Right hindlimb (tissue), 1 donor: ENCODE measurements at regions not wholly inside any gene's neighbourhood (a gene's known extent, or its start where the extent isn't known, plus 50 kb on each side); places are given as distances from the start of the nearest gene placed in this dataset.

Experiments
- DNase-seq: peaks from one replicate; pipeline ENCODE4 v3.0.0-alpha.2; 2018

DNA sequence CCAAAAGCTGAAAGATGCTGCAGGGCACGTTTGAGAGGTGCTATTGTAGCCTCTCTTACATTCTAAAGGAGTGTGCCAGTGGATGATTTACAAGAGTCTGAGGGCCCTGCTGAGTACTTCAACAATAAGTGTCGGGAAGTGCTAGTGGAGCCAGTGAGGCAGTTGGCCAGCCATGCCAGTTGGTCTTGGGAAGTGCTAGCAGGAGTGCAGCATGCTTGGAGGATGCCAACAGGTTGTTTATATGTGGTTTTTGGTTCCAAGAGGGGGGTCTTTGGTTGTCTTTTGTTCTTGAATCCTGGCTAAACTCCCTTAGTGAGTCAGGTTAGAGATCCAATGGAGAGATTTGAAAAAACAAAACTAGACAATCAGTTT lies 335.3 kb downstream of the PABPC4L start:
- DNase-seq = no peak

DNA sequence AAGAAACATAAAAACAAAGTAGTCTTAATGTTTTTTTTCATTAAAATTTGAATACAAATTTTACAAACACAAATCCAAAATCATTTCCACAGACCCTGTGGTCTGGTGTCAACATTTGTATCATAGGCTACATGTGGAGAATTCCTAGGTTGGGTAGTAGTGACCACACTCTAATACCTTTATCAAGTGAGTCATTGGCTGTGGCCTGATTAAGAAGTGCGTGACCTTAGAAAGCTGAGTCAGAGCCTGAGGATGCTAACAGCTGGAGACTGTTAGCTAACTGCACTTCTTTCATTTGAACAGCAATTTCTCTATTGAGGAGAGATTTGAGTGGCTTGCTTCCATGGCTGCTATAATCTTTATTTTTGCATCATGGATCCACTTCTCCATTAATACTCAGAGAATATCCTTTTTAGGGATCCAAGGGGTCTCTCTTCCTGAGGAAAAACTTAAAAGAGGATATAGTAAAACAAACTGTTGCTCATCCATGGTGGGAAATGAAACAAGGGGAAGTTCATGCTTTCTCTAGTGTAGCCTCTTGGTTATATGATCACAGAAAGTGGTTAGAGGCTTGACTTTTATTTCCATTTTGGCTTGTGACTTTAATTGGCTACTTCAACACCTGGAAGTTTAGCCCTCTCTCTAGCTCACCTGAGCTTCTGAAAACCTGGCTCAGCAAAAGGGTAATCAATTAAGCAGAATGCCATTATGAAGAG lies 335.8 kb downstream of the PABPC4L start:
- no peak for DNase-seq

- no peak for DNase-seq
These were observed 338.4 kb downstream of the PABPC4L start for GRCh38 chr4:133863153-133863552.

- DNase-seq = no peak
These were observed 344.7 kb downstream of the PABPC4L start for GRCh38 chr4:133856731-133857355.

- no peak for DNase-seq
These were observed 346.6 kb downstream of the PABPC4L start for GRCh38 chr4:133855001-133855400.

DNA sequence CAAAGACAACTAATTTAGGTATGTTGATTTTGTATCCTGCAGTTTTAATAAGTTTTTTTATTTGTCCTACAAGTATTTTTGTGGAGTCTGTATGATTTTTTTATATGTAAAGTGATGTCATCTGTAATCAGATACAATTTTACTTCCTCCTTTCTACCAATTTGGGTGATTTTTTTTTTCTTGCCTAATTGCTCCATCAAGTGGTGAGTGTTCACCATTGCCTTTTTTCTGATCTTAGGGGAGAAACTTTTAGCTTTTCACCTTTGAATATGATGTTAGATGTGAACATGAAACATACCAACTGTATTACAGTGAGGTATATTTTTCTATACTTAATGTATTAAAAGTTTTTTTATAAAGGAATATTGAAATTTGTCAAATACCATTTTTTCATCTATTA lies 362.3 kb downstream of the PABPC4L start:
- no peak for DNase-seq

- no peak for DNase-seq
These were observed 378.4 kb downstream of the PABPC4L start for GRCh38 chr4:133823177-133823576.

DNA sequence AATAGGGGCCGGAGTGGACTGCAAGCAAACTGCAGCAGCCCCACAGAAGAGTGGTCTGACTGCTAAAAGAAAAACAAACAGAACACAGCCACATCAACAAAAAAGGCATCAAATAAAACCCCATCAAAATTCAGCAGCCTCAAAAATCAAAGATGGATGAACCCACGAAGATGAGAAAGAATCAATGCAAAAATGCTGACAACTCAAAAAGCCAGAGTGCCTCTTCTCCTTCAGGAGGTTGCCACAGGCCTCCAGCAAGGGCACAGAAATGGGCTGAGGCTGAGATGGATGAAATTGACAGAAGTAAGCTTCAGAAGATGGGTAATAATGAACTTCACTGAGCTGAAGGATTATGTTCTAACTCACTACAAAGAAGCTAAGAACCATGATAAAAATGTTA lies 388.6 kb downstream of the PABPC4L start:
- DNase-seq = no peak

GRCh38 chr4:133812236-133812635 lies 389.4 kb downstream of the PABPC4L start:
- no peak for DNase-seq

- DNase-seq = no peak
These were observed 393.4 kb downstream of the PABPC4L start for GRCh38 chr4:133808151-133808550.

GRCh38 chr4:133803341-133803740 lies 398.2 kb downstream of the PABPC4L start:
- no peak for DNase-seq

DNA sequence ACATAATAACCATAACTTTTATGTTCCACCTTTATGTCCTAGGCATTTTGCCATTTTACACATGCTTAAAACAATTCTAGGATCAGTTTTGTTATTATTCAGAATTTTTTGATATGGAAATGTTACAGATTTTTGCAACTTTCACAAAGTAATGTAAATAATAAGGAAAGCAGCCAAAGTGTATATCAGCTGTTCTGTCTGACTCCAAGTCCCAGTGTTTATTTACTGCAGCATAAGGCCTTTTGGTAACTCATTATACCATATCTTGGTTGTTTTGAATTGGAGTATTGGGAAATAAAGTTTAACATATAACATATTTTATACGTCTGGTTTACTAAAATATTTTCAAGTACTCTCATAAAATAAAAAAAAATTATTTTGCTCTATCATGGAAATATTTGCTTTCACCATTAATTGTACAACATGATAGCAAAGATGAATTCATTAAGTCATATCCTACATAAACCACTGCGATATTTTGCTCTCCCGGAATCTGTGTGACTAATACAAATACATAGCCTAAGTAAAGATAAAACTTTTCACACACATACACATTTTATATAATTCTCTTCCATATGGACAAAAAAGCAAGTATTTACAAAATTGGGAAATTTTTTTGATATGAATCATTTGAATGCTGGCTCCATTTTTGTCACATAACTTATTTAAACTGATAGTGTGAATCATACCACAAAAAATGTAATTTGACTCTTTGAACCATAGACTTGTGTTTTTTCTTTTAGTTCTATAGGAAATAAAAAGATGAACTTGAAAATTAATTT lies 399.0 kb downstream of the PABPC4L start:
- DNase-seq = no peak

GRCh38 chr4:133801883-133802282 lies 399.7 kb downstream of the PABPC4L start:
- DNase-seq = no peak

- DNase-seq = no peak
These were observed 400.6 kb downstream of the PABPC4L start for GRCh38 chr4:133800966-133801365.

GRCh38 chr4:133799717-133800315 lies 401.8 kb downstream of the PABPC4L start:
- DNase-seq = no peak

- no peak for DNase-seq
These were observed 423.9 kb downstream of the PABPC4L start for GRCh38 chr4:133777661-133778060.

DNA sequence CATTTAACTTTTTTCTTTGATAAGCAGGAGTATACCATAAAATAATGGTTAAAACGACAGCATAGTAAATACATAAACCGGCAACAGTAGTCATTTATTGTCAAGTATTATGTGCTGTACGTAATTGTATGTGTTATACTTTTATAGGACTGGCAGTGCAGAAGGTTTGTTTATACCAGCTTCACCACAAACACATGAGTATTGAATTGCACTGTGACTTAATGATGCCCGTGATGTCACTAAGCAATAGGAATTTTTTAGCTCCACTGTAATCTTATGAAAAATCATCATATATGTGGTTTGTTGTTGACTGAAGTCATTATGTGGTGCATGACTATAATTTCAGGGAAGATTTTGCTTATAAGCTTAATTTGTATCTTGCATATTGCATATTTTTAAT lies 424.6 kb downstream of the PABPC4L start:
- no peak for DNase-seq

GRCh38 chr4:133776503-133776902 lies 425.1 kb downstream of the PABPC4L start:
- no peak for DNase-seq

DNA sequence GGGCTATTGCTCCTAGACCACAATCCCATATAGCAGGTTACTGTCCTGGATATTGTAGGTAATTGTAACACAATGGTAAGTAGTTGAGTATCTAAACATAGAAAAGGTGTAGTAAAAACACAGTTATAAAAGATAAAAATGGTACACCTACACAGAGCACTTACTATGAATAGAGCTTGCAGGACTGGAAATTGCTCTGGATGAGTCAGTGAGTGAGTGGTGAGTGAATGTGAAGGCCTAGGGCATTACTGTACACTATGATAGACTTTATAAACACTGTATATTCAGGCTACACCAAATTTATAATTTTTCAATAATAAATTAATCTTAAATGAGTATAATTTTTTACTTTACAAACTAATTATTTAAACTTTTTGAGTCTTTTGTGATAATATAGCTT lies 425.7 kb downstream of the PABPC4L start:
- no peak for DNase-seq

- DNase-seq = no peak
These were observed 426.1 kb downstream of the PABPC4L start for GRCh38 chr4:133775469-133775868.

GRCh38 chr4:133759428-133759827 lies 442.2 kb downstream of the PABPC4L start:
- no peak for DNase-seq

GRCh38 chr4:133741766-133742165 lies 459.8 kb downstream of the PABPC4L start:
- no peak for DNase-seq

DNA sequence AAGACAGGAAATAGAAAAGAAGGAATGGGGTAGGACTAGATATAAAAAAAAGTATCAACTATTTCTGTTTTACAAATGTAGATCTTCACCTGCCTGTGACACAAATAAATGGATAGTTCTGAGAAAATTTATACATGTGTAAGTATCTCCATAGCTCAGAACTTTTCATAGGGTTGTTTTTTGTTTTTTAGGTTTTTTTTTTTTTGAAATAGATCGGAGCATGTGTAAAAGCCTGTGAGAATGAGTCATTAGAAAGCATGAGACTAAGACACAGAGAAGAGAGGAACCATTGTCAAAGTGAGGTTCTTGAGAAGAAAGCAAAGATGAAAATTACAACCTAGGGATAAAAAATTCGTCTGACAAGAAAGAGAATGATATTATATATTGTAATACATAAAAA lies 481.6 kb downstream of the PABPC4L start:
- DNase-seq = no peak

DNA sequence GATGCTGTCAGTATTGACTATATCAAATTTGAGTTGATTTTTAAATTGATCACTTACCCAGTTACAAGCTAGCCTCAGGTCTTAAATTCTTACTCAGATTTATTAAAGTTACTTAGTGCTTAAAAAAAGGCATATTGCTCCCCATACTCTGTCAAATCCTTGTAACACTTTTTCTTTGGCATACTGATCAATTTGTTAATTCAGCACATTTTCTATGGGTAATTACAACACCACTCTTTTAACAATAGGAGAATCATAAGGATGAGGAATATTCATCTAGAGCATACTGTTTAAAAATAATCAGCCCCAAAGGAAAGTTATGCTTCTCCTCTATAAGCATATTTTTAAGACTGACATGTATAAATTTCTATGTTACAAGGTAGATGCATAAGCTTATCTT lies 482.5 kb downstream of the PABPC4L start:
- no peak for DNase-seq
